GM12878 (cell line): ENCODE measurements at regions not wholly inside any gene's neighbourhood (a gene's known extent, or its start where the extent isn't known, plus 50 kb on each side); places are given as distances from the start of the nearest gene placed in this dataset.

Experiments
- ATAC-seq: fragments of 200-7000 bp; cut with Tn5 transposase; 3 replicates; pipeline ENCODE4 v1.9.1; 2020; ENCODE audit warnings: mild to moderate bottlenecking, moderate library complexity
- BruUV-seq: library from RNA; stranded (reverse); fragments of 400-500 nt; replicated peaks from 2 replicates; lab custom pipeline; 2021; lab: Mats Ljungman, UMichigan
- CTCF ChIA-PET: fragments of 300-600 bp; sonication (Branson Sonifier 250); formaldehyde crosslinking; extraction: SDS; loops from one replicate; lab custom pipeline; 2021; ENCODE audit warnings: inconsistent platforms; lab: Yijun Ruan, JAX
- POLR2A ChIA-PET: fragments of 350-600 bp; formaldehyde crosslinking; extraction: SDS; loops from one replicate; lab custom pipeline; 2021; ENCODE audit warnings: inconsistent platforms; lab: Charles Lee
- RAD21 ChIA-PET: fragments of 300-600 bp; sonication (Branson Sonifier 250); formaldehyde crosslinking; loops from one replicate; lab custom pipeline; 2023; ENCODE audit warnings: antibody characterized with exemption; ENCODE audit not compliant: unreplicated experiment; lab: Charles Lee
- SMC1A ChIA-PET: fragments of 300-600 bp; sonication (Branson Sonifier 250); formaldehyde crosslinking; loops from one replicate; lab custom pipeline; 2023; ENCODE audit not compliant: unreplicated experiment, uncharacterized antibody; lab: Charles Lee
- DNase-seq: peaks from one replicate; pipeline ENCODE4 v3.0.0-alpha.2; 2011; ENCODE audit warnings: low read depth, low spot score
- FAIRE-seq: peaks from 3 replicates; lab custom pipeline; 2011; peaks lifted over from hg19 to GRCh38; lab: Jason Lieb, UNC
- H2AFZ ChIP-seq: 2 replicates; pipeline ENCODE4 v1.6.0; 2011; ENCODE audit warnings: low read depth, low read length, control low read depth; ENCODE audit not compliant: control insufficient read depth
- H3K27ac ChIP-seq: 2 replicates; pipeline ENCODE4 v1.5.1; 2011; ENCODE audit warnings: control low read depth; ENCODE audit not compliant: control insufficient read depth, insufficient read depth
- H3K27me3 ChIP-seq, 2 experiments: replicated peaks in 1 of 2; 2 replicates each; pipeline versions ENCODE4 v1.6.0 to v1.6.1; 2011; ENCODE audit warnings: low read length in 1 of 2; ENCODE audit not compliant: control insufficient read depth in 2 of 2, insufficient read depth in 2 of 2
- H3K36me3 ChIP-seq, 2 experiments: 2 replicates each; pipeline ENCODE4 v1.5.1; 2011; ENCODE audit warnings: low read length in 1 of 2; ENCODE audit not compliant: control insufficient read depth in 2 of 2, insufficient read depth in 2 of 2
- H3K4me1 ChIP-seq: 2 replicates; pipeline ENCODE4 v1.6.1; 2011; ENCODE audit warnings: mild to moderate bottlenecking, low read length, moderate library complexity, mixed read lengths; ENCODE audit not compliant: control insufficient read depth, insufficient read depth
- H3K4me2 ChIP-seq: 2 replicates; pipeline ENCODE4 v1.6.0; 2011; ENCODE audit warnings: control low read depth; ENCODE audit not compliant: control insufficient read depth, insufficient read depth
- H3K4me3 ChIP-seq: fragments of 200-600 bp; sonication (generic); 2 replicates; pipeline ENCODE4 v1.5.1; 2016
- H3K79me2 ChIP-seq: 2 replicates; pipeline ENCODE4 v1.6.0; 2011; ENCODE audit warnings: low read length; ENCODE audit not compliant: control insufficient read depth, insufficient read depth
- H3K9ac ChIP-seq: 2 replicates; pipeline ENCODE4 v1.8.0; 2011; ENCODE audit warnings: low read length, control low read depth, mixed read lengths; ENCODE audit not compliant: control insufficient read depth, insufficient read depth
- H3K9me3 ChIP-seq: replicated peaks from 3 replicates; pipeline ENCODE4 v1.5.1; 2011; ENCODE audit warnings: mild to moderate bottlenecking, low read length; ENCODE audit not compliant: control insufficient read depth, insufficient read depth
- H4K20me1 ChIP-seq: 2 replicates; pipeline ENCODE4 v1.6.0; 2011; ENCODE audit not compliant: control insufficient read depth, insufficient read depth
- CBFB ChIP-seq: IDR thresholded peaks from 2 replicates; pipeline ENCODE4 v1.6.1; 2016; ENCODE audit warnings: antibody characterized with exemption, low read depth
- ESRRA ChIP-seq: IDR thresholded peaks from 2 replicates; pipeline ENCODE4 v1.6.1; 2012; ENCODE audit warnings: mild to moderate bottlenecking, low read length, improper control_type of control experiment
- GABPA ChIP-seq: IDR thresholded peaks from 2 replicates; pipeline ENCODE4 v1.6.1; 2014; ENCODE audit warnings: antibody characterized with exemption, low read depth, mild to moderate bottlenecking, inconsistent platforms
- HDGF ChIP-seq: fragments of 450-650 bp; IDR thresholded peaks from 2 replicates; pipeline ENCODE4 v1.6.1; 2016; ENCODE audit warnings: antibody characterized with exemption
- PML ChIP-seq: IDR thresholded peaks from 2 replicates; pipeline ENCODE4 v1.6.1; 2012; ENCODE audit warnings: low read length, inconsistent platforms
- REST ChIP-seq: IDR thresholded peaks from 2 replicates; pipeline ENCODE4 v1.6.1; 2012; ENCODE audit warnings: mild to moderate bottlenecking, low read depth, low read length
- RFX5 ChIP-seq: IDR thresholded peaks from 2 replicates; pipeline ENCODE4 v1.6.1; 2011; ENCODE audit warnings: low read depth, low read length, improper control_type of control experiment
- TAF1 ChIP-seq: IDR thresholded peaks from 2 replicates; pipeline ENCODE4 v1.6.1; 2011; ENCODE audit warnings: mild to moderate bottlenecking, low read depth, low read length, borderline replicate concordance
- WGBS: methylation state at CpG from one replicate; pipeline ENCODE4 v1.1.6; 2016; ENCODE audit warnings: low lambda C conversion rate; ENCODE audit not compliant: insufficient replicate concordance, insufficient coverage; ENCODE audit errors: missing lambda C conversion rate; 5-methylcytosine and 5-hydroxymethylcytosine counted together
- in situ Hi-C: fragments of 300-500 bp; cut with MboI; formaldehyde crosslinking; loops from 9 replicates; pipeline ENCODE4 v1.14.3; 2018; ENCODE audit warnings: mixed read lengths
- intact Hi-C: fragments of 100-400 bp; cut with micrococcal nuclease; formaldehyde crosslinking; loops from one replicate; pipeline ENCODE4 v1.14.2; 2022; ENCODE audit not compliant: unreplicated experiment

- 41% methylated on average over 2 of the region's 2 CpGs for WGBS
- no peak overlapping the region for H3K4me2 ChIP-seq
- RAD21 ChIA-PET = no interaction called here
- ATAC-seq = no peak
- FAIRE-seq = no peak
- no peak overlapping the region for H3K9ac ChIP-seq
- no peaks in the 10 kb centered on the region for H3K36me3 ChIP-seq
- DNase-seq = no peak
- H3K4me3 ChIP-seq = no peak overlapping the region
- H2AFZ ChIP-seq = no peak overlapping the region
- POLR2A ChIA-PET = no interaction called here
- no peak overlapping the region for H3K27ac ChIP-seq
- no peak for TF ChIP-seq CBFB
- no peak for TF ChIP-seq GABPA
- TF ChIP-seq ESRRA = no peak
- TF ChIP-seq TAF1 = no peak
- TF ChIP-seq HDGF = no peak
- TF ChIP-seq REST = no peak
- TF ChIP-seq PML = no peak
- TF ChIP-seq RFX5 = no peak
- H3K79me2 ChIP-seq = no peaks in the 10 kb centered on the region
- no peaks in the 10 kb centered on the region for H4K20me1 ChIP-seq
- SMC1A ChIA-PET = interaction anchor here (1.0 kb wide), 1 partner anchor 11 kb away, joined by 4 read pairs; no protein-coding TSS in a partner anchor
- CTCF ChIA-PET = no interaction called here
- in situ Hi-C loops = no loop called here
- no TSS peak for BruUV-seq
- intact Hi-C loops = no loop called here
- no peaks in the 10 kb centered on the region for H3K27me3 ChIP-seq
- no peaks in the 10 kb centered on the region for H3K4me1 ChIP-seq
- H3K9me3 ChIP-seq = no peaks in the 10 kb centered on the region
Observed at GRCh38 chr3:45283471-45283870, 57.4 kb upstream of the TMEM158 start.
